GM21737 (cell line): ENCODE measurements at regions not wholly inside any gene's neighbourhood (a gene's known extent, or its start where the extent isn't known, plus 50 kb on each side); places are given as distances from the start of the nearest gene placed in this dataset.
"Not testable (repeated sequence)": the region's sequence is repeated elsewhere in the genome, so short reads cannot be mapped to it uniquely, and the experiment has no call there.

Experiments
- ATAC-seq: cut with Tn5 transposase; IDR thresholded peaks from one replicate; pipeline ENCODE4 v1.9.1; 2021; ENCODE audit warnings: mild to moderate bottlenecking, moderate library complexity; ENCODE audit not compliant: unreplicated experiment

DNA sequence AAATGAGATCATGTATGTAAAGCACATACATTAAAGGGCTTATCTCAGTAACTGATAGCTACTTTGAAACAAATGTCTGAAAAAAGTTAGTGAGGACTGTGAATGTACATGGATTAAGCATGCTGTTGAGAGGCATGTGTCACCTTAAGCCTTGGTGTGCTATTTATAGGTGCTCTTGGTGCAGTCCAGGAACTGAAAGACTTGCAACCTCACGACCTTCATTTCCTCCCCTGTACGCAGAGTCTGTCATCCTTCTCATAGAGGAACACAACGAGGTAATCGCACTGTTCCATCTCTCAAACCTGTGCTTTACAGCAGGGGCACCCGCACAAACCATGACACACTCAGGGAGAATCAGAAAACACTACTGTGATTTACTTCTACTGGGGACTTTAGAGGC, 65.6 kb downstream of the UFM1 start:
- ATAC-seq: peak; percentile 99

DNA sequence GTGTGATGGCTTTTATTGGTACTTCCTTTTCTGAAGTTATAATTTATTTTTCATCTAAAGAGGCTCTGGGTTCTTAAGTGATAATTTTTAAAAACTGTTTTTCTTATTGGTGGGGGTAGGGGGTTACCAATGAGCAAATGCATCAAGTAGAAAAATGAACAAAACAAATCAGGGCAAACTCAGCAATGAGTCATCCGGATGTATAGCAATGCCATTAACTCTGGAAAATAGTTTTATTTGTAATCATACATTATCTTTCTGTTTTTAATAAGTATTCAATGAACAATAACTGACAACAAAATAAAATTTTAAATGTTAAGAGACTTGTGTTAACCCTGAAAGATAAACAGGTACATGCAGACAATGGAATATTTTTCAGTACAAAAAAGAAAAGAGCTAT, 67.6 kb downstream of the UFM1 start:
- no peak for ATAC-seq

DNA sequence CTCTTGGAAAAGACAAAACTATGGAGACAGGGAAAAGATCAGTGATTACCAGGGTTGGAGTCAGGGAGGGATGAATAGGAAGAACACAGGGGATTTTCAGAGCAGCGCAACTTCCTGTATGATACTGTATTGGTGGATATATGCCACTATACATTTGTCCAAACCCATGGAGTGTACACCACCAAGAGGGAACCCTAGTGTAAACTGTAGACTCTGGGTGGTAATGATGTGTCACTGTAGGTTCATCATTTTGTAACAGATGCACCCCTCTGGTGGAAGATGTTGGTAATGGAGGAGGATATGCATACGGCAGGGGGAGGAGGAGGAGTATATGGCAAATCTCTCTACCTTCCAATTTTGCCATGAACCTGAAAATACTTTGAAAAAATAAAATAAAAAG, 68.1 kb downstream of the UFM1 start:
- peak; percentile 44 for ATAC-seq

DNA sequence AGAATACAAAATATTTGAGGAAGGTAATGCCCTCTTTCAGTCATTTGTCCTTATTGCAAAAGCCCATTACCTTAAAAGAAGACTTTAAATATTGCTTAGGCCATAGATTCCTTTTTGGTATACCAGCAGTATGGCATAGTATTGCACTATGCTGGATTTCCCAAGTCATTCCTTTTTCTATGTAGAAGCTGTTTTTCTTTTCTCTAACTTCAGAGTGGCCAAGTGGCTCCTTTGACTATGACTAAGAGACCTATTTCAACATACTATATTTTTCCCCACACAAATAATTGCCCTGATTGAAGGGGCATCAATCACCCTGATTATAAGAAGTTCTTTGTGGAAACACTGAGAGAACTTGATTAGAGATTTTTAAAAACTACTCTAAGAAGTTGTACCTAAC, 68.6 kb downstream of the UFM1 start:
- ATAC-seq: no peak

DNA sequence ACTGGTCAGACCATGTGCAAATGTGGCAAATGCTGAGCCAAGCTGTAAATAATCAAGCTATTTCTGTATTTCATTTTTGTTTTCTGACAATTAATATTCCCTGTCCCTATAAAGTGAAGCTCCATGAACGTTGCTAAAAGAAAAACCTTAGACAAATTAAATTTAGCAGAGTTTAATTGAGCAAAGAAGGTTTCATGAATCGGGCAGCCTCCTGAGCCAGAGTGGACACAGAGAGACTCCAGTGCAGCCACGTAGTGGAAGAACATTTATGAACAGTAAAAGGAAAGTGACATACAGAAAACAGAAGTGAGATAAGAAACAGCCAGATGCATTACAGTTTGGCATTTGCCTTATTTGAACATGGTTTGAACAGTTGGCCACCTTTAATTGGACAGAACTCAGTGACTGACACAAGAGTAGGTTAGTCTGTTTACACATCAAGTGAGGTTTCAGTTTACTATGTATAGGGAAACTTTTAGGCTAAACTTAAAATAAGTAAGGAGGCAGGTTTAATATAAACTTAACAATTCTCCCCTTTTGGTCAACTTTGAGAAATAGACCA, 69.7 kb downstream of the UFM1 start:
- no peak for ATAC-seq

DNA sequence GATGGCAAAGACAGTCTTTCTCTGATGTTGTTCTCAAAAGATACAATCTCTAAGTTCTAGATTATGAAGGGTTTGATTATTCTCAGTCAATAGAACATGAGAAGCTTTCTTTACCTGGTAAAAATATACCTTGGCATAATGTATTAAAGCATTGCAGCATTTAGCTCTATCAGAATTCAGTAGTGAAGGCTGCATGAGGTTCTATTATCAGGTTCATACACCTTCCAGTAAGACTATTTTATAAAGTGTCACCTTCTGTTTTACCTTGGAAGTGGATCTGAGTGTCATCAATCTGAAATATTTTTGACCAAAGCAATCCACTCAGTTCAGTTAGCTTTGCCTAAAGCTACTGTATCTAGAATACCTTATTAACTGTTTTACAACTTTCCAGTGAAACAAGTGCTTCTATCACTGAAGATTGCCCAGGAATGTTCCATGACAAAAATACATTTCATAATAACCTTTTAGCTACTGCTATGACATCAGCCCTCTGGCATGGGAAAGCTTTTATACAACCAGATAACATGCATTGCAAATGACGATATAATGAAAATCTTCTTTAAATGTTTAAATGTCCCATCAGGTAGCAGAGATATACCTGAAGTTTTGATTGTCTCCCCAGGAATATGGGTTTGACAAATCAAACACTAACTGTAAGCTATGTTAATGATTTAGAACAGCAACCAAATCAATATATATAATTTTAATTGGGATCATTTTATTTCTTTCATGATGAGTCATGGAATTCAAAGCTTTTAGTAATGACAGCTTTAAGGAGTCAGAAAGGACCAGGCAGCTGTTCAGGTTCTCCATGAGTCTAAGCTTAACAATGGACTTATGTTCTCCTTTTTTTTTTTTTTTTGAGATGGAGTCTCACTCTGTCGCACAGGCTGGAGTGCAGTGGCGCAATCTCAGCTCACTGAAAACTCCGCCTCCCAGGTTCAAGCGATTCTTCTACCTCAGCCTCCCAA, 72.2 kb downstream of the UFM1 start:
- ATAC-seq: no peak

DNA sequence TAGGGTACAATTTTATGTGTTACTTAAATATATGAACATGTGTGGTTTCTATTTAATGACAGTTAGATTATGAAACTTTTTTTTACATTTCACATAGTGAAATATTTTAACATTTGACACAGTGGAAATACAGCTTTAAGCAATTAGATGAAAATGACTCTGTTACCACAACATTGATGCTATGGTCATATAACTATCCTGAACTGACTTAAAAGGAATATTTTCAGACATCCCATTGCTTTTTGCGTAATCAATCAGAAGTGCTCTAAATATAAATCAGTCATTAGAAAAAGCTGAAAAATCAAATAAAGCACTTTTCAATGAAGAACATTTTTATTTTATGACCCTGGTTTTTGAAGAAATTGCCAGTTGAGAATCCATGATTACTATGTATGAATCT, 80.3 kb downstream of the UFM1 start:
- no peak for ATAC-seq

DNA sequence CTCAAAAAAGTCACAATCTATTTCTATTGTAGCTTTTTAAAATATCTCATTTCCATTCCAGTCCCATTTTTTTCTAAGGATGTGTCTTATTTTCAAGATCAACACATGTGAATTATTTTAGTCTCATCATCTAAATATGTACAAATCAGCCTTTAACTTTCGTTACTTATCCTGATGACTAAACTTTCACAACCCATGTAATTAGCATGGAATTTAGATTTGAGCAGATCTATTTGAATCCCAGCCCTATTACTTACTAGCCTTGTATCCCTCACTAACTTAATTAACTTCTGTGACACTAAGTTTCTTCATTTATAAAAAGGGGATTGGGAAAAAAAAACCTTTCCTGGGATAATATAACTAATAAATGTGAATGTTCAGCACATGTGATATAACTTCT, 81.1 kb downstream of the UFM1 start:
- ATAC-seq: no peak

DNA sequence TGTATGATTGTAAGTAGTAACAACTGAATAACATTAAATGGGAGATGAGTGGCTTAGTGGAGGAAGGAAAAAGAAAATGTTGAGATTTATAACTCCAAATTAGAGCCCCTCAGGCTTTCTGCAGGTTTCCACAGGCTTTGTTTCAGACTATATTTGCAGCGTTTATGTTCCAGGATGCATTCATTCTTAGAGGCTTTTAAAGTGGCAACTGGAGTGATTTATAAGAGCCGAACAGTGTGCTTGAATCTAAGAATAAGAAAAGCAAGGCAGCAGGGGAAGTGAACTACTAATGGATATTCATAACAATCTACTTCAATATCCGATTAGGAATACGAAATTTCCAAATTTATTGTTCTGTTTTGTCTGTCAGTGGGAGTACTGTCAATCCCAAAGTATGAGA, 91.0 kb downstream of the UFM1 start:
- ATAC-seq: no peak

DNA sequence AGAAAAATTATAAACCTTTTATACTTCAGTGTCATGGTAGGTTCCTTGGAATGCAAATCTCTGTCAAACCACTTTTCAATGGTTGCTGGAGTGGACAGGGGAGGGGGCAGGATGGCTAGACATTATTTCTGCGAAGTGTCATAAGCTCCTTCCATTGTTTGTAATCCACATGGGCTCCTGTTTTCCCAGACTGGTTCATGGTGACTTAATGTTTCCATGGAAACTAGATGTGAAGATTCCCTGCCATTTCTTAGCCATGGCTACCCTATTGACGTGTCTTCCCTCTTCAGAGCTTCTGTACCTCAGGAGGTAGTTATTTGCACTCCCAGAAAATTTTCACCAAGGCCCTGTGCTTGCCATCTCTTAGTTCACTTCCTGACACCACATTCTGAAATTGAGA, 95.3 kb downstream of the UFM1 start:
- no peak for ATAC-seq

DNA sequence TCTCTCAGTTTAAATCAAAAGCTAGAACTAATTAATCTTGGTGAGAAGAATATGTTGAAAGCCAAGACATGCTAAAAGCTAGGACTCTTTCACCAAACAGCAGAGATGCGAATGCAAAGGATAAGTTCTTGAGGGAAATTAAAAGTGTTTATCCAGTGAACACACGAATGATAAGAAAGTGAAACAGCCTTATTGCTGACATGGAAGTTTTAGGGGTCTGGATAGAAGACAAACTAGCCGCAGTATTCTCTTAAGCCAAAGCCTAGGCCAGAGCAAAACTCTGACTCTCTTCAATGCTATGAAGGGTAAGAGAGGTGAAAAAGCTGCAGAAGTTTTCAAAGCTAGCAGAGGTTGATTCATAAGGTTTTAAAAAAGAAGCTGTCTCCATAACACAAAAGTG, 103.0 kb downstream of the UFM1 start:
- no peak for ATAC-seq

DNA sequence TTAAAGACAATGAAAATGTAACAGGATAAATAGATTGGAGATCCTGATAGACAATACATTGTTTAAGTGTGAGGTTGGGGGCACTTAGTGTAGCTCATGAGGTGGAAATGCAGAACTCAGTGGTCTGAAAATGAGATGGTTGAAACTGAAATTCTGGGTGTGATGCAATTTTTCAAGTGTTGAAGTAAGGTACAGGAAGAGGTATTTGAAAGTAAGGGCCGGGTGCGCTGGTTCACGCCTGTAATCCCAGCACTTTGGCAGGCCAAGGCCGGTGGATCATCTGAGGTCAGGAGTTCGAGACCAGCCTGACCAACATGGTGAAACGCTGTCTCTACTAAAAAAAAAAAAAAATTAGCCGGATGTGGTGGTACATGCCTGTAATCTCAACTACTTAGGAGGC, 113.0 kb downstream of the UFM1 start:
- no peak for ATAC-seq

DNA sequence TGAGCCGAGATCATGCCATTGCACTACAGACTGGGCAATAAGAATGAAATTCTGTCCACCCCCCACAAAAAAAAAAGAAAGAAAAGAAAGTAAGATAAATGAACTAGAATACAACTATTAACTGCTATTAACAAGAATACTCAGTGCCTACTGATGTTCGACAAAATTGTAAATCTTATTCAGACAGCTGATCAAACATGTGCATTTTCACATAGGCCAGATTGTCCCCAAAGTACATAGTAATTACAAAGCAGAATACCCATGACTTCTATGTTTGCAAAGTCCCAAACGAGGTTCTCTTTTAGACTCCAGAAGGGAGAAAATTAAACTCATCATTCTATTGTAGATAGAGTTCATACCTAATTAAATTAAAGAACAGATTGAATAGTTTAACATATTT, 113.4 kb downstream of the UFM1 start:
- ATAC-seq: no peak

DNA sequence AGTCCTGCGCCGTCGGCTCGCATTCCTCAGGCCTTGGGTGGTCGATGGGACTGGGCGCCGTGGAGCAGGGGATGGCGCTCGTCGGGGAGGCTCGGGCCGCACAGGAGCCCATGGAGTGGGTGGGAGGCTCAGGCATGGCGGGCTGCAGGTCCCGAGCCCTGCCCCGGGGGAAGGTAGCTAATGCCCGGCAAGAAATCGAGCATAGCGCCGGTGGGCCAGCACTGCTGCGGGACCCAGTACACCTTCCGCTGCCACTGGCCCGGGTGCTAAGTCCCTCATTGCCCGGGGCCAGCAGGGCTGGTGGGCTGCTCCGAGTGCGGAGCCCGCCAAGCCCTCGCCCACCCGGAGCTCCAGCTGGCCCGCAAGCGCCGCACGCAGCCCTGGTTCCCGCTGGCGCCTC, 122.8 kb downstream of the UFM1 start:
- not testable (repeated sequence) for ATAC-seq

DNA sequence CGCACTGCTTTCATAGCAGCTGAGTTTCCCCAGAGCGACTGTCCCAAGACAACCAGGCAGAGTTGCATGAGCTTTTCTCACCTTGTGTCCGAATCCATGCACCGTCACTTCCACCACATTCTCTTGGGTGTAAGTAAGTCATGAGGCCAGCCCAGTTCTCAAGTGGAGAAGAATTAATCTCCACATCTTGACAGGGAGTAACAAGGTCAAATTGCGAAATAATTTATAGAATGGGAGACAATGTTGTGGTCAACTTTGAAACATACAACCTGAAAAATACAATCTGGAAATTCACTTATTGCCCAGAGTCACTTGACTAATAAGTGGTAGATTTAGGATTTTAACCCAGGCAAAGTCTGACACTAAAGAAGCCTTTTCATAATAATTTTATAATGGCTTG, 123.7 kb downstream of the UFM1 start:
- ATAC-seq: no peak

DNA sequence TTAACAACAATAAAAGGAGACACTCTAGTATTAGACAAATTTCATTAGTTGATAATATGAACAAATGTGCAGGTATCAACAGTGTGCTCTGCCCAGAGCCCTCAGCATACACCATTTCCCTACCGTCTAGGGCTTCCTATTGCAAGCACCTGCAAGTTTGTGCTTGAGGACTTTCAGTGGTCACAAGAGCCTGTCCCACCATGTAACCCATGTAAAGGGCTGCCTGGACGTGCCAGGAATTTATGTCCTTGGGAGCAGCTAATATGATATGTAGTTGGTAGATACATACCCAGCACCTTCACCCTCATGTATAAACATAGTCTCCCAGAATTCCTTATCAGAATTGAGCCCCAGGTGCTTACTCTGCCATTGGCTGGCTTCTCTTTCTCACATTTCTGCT, 128.0 kb downstream of the UFM1 start:
- no peak for ATAC-seq

DNA sequence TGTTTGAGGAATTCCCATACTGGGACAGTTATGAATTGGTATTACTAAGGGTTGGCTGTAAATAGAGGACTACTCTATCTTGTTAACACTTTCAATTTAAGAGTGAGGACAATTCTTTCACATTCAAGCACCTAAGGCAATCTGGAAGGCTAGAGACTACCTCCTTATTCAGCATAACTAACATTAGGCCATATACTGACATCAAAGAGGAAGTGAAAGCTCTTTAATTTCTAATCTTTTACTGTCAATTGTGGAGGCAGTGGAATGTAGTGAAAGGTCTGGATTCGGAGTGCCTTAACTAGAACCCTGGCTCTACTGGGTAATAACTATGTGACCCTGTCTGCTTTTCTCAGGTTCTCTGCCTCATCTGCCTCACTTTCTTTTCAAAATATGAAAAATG, 134.0 kb downstream of the UFM1 start:
- no peak for ATAC-seq

DNA sequence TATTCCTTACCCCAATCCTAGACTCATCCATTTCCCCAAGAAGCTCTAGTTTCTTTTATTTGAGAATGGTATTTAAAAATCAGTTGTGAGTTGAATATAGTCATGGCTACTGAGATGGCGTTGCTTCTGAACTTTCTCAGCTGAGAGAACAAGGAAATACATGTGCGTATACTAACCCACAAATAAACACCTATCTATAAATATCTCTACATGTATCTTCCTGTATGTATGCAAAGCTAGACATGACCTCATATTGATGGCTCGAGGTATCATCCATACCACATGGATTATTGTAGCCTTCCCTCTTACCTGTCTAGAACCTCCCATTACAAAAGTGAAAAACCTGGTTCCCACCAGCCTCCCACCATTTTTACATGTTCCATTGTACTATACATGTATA, 141.0 kb downstream of the UFM1 start:
- no peak for ATAC-seq

DNA sequence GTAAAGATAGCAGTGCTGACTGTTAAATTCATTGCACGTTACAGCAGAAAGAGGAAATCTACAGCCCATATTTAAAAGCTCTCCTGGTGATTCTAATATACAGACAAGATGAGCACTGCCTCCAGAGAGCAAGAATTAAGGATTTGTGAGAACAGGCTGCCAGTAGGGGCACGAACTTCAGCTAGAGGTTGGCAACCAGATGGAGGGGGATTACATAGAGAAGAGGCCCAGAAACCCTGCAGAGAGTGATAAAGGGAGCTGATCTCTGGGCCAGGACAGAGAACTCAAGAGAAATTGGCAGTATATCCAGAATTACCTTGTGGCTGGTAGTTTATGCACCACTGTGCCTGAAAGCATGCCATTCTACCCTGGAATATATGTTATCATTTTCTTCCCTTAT, 144.8 kb downstream of the UFM1 start:
- no peak for ATAC-seq

DNA sequence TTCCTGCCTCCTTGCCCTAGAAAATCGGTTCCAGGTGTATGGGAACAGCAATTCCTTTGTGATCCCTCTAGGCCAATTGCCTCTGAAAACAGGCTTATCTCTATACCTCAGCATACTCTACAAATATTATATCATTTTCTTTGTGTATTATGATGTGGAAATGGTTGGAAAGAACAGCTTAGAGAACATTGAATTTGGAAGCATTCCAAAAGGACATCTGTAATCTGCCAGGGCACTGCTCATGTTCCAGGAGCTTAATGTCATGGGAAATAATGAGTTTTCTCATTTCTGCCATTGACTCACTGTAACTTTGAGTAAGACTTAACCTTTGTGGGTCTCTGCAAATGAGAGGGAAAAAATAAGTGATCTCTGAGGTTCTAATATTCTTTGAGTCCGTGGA, 147.3 kb downstream of the UFM1 start:
- no peak for ATAC-seq

DNA sequence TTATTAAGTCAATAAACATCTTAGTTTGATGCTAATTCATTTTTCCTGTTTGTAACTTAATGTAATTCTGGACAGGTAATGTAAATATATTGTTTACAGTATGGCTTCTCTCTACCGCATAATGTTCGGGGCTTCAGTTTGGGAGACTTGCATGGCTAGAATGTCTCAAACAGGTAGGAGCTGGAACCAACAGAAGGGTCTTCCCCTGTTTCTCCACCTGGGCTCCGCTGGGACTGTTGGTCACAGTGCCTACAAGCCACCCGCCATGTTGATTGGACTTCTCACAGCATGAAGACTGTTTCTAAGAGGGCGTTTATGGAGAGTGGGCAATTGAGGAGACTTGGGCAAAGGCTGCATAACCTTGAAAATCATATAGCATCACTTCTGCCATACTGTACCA, 148.6 kb downstream of the UFM1 start:
- ATAC-seq: no peak

DNA sequence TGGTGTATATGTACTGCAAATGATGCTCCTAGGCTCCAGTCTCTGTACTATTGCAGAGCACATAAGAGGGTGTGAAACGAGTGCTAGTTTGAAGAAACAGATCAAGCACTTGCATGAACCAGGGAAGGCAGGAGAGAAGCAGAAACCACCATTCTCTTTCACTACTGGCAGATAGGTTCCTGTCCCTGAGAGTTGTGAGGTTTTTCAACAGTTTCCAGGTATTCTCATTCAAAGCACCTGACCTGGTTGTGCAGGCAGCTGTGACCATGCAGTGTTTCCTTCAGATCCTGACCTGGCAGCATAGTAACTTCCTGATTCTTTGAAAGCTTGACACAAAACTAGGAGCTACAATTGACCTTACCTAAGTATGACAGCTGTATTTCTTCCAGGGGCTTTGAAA, 164.9 kb downstream of the UFM1 start:
- ATAC-seq: no peak

DNA sequence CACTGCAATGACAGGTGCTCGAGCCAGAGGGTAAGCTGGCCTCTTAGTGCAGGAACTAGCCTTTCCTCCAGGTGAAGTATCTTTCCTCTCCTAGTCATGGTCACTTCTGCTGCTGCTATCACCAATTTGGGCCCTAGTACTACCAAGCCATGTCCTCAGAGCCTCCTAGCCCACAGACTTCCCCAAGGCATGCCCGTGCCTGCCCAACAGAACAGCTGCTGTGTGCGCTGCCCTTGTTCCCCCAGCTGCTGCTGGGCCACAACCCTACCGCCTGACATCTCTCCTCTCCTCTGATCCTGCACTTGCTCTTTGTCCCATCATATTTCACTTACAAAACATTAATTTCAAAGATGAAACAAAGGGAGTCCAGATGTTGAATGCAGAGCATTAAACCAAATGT, 168.5 kb upstream of the FREM2 start:
- ATAC-seq: no peak
